DMS53 treated with DMSO at 0.1 percent for 48 hours (cell line): ENCODE measurements at regions not wholly inside any gene's neighbourhood (a gene's known extent, or its start where the extent isn't known, plus 50 kb on each side); places are given as distances from the start of the nearest gene placed in this dataset.

ENCODE experiments used
- DNase-seq: peaks from one replicate; lab custom pipeline; 2025; ENCODE audit not compliant: unreplicated experiment; lab: John Stamatoyannopoulos, UW

DNA sequence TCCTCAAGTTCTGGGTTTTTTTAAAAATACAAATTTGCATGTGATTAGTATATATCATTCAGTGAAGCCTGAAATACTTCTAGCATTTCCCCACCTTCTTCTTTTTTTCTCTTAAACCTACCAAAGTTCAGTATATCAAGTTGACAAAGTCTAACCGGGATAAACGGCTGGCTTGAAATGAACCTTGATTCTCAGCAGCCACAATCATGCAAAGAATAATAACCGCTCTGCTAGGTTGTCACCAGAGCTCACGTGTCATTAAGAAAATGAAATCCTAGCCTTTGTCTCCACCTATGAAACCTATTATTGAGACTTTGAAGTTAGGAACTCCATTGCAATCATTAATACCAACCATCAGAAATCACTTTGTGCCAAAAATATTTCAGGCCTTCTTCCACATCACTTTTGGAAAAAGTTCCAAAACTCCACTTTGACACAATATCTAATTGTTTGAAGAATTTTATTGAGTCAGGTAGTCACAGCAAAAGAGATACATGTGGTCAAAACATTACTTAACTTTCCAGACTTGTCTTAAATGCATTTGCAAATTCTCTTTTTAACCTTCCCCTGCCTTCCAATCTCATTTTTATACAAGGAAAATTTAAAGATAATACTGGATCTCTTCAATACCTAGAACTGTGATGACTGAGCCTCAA lies 285.6 kb upstream of the ACVR2A start:
- no peak for DNase-seq

- no peak for DNase-seq
Observed at GRCh38 chr2:147558620-147559019, 286.2 kb upstream of the ACVR2A start.

DNA sequence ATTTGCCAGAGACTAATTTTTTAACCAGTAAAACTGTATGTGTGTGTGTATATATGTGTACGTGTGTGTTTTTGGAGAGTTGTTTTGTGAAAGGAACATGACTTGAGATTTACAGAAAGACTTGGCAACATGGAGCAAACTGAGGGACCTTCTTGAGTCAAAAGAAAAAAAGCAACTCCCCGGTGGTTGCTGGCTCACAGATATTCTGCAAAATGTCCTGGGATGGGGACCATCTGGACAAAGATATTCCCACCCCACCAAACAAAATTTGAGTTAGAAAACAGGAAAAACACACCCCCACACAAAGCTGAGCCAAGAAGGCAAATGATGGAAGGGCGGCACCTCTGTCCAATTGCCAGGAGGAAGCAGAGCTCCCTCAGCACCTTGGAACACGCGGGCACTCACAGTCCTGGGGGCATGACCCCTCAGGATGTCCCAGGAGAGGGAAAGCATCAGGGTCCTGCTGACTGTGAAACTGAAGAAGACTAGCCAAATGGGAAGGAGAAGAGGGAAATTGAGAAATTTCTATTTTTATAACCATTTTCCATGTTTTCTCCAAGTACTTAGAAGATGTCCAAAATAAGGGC lies 290.2 kb upstream of the ACVR2A start:
- no peak for DNase-seq

- no peak for DNase-seq
Observed at GRCh38 chr2:147553775-147554271, 291.0 kb upstream of the ACVR2A start.

- no peak for DNase-seq
Observed at GRCh38 chr2:147550995-147551731, 293.7 kb upstream of the ACVR2A start.

DNA sequence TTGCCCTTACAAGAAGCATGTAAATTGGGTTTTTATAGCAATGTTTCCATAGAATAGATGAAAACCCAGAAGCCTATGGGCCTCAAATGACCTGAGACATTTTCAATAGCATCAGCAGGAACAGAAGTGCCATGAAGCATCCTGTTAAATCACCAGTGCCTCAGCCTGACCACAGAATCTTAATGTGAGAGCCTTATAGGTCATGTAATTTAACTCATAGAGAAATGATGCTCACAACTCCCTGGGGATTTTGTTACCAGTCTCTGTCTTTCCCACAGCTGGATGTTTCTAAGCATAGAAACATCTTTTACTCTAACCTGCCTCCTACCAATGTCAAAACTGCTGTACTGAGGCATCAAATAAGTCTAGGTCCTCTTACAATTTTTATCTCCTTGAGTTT lies 295.8 kb upstream of the ACVR2A start:
- no peak for DNase-seq

DNA sequence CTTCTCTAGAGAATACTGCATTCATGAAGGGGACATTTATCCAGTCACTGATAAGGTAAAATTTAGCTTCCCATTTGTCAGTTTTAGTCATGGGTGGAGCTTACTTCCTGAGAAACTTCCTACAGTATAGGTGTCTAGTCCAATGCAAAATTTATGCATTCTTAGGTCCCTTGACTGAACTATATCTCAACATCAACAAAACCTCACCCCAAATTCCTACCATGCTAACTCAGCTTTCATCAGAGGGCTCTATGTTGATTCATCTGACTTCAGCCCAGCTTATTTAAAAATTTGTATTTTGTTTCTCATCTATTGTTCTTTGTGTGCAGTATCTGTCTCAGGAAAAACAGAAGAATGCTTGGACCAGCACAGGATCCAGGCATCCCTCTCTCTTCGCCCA lies 296.4 kb upstream of the ACVR2A start:
- no peak for DNase-seq

- DNase-seq = no peak
Observed at GRCh38 chr2:147547440-147547839, 297.4 kb upstream of the ACVR2A start.

DNA sequence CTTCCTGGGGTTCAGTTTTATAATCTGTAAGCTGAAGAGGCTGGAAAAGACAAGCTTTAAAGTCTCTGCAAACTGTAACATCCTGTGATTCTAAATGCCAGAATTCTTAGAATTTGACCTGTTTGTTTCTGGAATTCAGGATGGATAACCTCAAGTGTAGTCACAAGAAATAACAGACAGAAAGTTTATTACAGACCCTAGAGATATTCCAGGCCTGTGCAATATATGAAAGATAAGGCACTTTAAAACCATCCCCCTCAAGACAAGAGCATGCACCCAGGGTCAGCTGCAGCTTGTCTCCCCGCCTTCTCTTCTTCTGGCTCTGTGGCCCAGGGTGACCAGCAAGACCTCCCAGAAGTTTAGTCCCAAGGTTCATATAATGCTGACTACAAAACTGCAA lies 298.7 kb upstream of the ACVR2A start:
- no peak for DNase-seq

- no peak for DNase-seq
Observed at GRCh38 chr2:147543056-147543455, 301.8 kb upstream of the ACVR2A start.

DNA sequence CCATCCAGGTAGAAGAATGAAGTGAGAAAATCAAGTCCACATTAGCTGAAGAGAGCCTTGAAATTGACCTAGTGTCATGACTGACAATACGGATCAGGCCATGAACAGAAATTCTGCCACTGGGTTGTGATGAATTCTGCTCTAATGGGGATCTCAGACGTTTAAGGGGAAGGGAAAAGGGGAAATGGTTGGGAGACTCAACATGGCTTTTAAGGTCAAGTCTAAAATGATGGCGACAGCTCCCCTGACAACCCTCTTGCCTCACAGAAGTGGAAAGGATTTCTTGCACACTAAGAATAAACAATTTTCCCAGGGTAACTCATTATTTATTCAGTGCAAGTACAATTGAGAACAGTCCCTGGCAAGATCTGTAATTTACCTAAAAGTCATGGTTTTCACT lies 302.5 kb upstream of the ACVR2A start:
- DNase-seq = no peak

GRCh38 chr2:147541314-147541713 lies 303.5 kb upstream of the ACVR2A start:
- no peak for DNase-seq

GRCh38 chr2:147538821-147539220 lies 306.0 kb upstream of the ACVR2A start:
- DNase-seq = no peak

DNA sequence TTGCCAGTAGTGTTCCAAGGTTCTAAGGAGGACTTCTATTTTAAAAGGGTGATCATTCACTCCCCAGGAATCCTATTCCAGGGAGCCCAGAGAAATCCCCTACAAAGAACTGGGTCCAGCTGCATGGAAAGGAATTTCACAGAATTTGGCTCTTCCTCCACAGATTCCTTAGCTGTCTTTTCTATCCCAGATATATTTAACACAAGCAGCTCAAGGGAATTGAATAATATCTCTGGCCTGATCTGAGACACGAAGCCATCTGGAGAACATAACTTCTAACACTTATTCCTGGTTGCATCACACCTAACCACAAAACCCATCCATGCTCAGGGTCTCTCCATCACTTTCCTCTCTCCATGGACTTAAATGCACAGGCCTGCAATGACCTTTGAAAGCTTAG lies 306.7 kb upstream of the ACVR2A start:
- DNase-seq = no peak

- DNase-seq = no peak
Observed at GRCh38 chr2:147531269-147531668, 313.6 kb upstream of the ACVR2A start.

DNA sequence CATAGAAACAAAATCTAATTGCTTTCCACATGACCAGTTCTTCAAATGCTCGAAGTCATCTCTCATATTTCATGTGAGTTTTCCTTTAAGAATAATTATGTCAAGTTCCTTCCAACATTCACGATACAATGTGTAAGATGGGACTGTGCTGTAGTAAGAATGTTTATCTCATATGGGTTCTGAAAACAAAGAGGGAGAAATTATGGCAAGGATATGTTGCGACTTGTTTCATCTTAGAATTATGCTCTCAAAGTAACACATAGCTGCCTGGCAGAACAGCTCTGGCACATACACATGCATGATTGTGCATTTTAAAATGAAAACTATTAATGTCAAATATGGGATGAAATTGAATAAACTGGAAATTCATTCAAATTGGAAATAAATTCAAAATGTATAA lies 314.8 kb upstream of the ACVR2A start:
- no peak for DNase-seq

DNA sequence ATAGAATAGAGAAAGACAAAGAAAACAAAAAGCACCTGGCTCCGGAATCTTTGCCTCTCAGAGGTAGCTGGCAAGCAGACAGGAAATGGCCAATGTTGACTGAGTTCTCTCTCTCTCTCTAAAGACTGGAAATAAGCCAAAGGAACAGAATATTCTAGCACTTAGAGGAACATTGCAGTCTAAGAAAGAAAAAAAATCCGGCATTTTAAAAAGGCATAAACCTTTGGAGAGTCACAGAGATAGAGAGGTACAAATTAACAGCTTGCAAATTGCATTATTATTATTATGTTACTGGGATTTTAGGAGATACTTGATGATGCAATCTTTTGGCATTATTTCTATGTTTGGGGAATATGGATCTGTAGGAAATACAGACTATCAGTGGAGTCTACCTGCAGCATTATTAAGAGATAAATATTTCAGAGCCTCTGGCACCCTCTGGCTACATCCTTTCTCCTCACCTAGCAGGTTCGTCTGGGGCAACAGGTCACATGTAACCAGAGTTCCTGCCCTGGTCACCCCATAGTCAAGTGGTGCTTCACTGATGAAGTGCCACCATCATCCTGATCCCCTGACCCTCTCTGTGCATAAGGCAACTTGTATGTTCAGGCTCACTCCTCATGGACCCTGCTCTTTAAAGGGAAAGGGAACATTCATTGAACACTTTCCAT lies 318.9 kb upstream of the ACVR2A start:
- DNase-seq = peak; percentile 46

DNA sequence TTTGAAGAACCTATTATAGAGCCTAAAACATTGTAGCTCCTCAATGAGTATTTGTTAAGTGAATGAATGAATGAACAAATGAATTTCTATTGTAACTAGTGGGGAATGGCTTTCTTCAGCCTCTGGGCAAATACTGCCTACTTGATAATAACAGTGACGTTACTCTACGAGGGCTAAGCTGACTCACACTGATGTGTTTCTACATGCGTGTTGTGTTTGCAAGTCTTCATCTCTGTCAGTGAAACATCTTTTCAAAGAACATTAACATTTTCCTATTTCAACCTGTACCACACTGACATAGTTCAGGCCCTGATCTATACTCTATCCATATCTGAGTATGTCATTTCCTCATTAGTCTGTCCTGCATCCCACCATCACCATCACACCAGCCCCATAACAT lies 319.9 kb upstream of the ACVR2A start:
- no peak for DNase-seq

- no peak for DNase-seq
Observed at GRCh38 chr2:147523415-147523814, 321.4 kb upstream of the ACVR2A start.

- no peak for DNase-seq
Observed at GRCh38 chr2:147521936-147522335, 322.9 kb upstream of the ACVR2A start.

- no peak for DNase-seq
Observed at GRCh38 chr2:147520817-147521216, 324.0 kb upstream of the ACVR2A start.

- no peak for DNase-seq
Observed at GRCh38 chr2:147519178-147519577, 325.7 kb upstream of the ACVR2A start.
